Uterus (tissue), 3 donors: ENCODE measurements at regions not wholly inside any gene's neighbourhood (a gene's known extent, or its start where the extent isn't known, plus 50 kb on each side); places are given as distances from the start of the nearest gene placed in this dataset.

Experiments
- DNase-seq, 2 donors: peaks; one replicate each; pipeline ENCODE4 v3.0.0-alpha.2; 2019 to 2020
- H3K27ac ChIP-seq, 2 donors: fragments of 200-600 bp; sonication (generic); 1 replicate in 1 of 2; 2 replicates in 1 of 2; pipeline ENCODE4 v1.5.1; 2016 to 2018
- H3K27me3 ChIP-seq, 2 donors: fragments of 200-600 bp; sonication (generic); one replicate each; pipeline ENCODE4 v1.5.1; 2018 to 2019; ENCODE audit warnings: control low read depth in 1 of 2
- H3K36me3 ChIP-seq, 2 donors: fragments of 200-600 bp; sonication (generic); one replicate each; pipeline ENCODE4 v1.5.1; 2019; ENCODE audit warnings: control low read depth in 1 of 2
- H3K4me1 ChIP-seq, 2 donors: fragments of 200-600 bp; sonication (generic); one replicate each; pipeline ENCODE4 v1.5.1; 2018 to 2019; ENCODE audit warnings: control low read depth in 1 of 2
- H3K4me3 ChIP-seq, 2 donors: fragments of 200-600 bp; sonication (generic); 1 replicate in 1 of 2; 2 replicates in 1 of 2; pipeline ENCODE4 v1.5.1; 2018 to 2019; ENCODE audit warnings: mild to moderate bottlenecking in 1 of 2
- H3K9me3 ChIP-seq, 2 donors: fragments of 200-600 bp; sonication (generic); one replicate each; pipeline ENCODE4 v1.5.1; 2019; ENCODE audit warnings: control low read depth in 1 of 2
- CTCF ChIP-seq, 4 experiments: fragments of 200-600 bp in 2 of 4; fragments of 450-650 bp in 2 of 4; sonication (generic) in 2 of 4; IDR thresholded peaks; one replicate each; pipeline ENCODE4 v1.5.1; 2016 to 2019; ENCODE audit warnings: antibody characterized with exemption in 4 of 4, mild to moderate bottlenecking in 2 of 4, moderate library complexity in 1 of 4
- POLR2A ChIP-seq, 2 donors: fragments of 450-650 bp; IDR thresholded peaks; one replicate each; pipeline ENCODE4 v1.6.1; 2016; ENCODE audit warnings: antibody characterized with exemption in 2 of 2, mild to moderate bottlenecking in 1 of 2, moderate library complexity in 1 of 2
- intact Hi-C: fragments of 100-400 bp; cut with DNase I; formaldehyde crosslinking; loops from one replicate; pipeline ENCODE4 v1.15.1; 2023; ENCODE audit warnings: low total_unique reads
- donor health status: DM: yes; HTN: yes; CAD: no.

DNA sequence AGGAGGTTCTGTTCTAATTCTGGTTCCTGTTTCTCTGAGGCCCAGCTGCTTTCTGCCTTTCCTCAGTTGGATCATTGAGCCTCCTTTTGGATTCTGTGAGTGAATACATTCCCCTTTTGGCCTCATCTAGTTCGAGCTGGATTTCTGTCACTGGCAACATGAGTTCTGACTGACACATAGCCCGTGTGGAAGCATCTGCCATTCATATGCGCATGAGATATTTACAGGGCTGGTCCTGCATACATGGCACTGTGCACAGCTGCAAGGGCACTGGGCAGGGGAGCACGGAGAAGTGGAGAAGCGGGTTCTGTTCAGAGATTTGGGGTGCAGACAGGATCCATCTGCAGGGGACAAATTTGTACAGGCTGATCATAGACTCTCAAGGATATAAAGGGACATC lies 352.8 kb downstream of the RPS24 start:
- Histone ChIP-seq H3K27me3 (no peaks in the 10 kb centered on the region), H3K4me3 (no peak overlapping the region), H3K27ac (no peak overlapping the region), H3K9me3 (no peaks in the 10 kb centered on the region), H3K36me3 (no peaks in the 10 kb centered on the region), H3K4me1 (no peaks in the 10 kb centered on the region)
- intact Hi-C loops = no loop called here
- no peak for DNase-seq
- TF ChIP-seq CTCF (IDR thresholded peaks at IDR 0.05) (no peak), POLR2A (IDR thresholded peaks at IDR 0.05) (no peak)

DNA sequence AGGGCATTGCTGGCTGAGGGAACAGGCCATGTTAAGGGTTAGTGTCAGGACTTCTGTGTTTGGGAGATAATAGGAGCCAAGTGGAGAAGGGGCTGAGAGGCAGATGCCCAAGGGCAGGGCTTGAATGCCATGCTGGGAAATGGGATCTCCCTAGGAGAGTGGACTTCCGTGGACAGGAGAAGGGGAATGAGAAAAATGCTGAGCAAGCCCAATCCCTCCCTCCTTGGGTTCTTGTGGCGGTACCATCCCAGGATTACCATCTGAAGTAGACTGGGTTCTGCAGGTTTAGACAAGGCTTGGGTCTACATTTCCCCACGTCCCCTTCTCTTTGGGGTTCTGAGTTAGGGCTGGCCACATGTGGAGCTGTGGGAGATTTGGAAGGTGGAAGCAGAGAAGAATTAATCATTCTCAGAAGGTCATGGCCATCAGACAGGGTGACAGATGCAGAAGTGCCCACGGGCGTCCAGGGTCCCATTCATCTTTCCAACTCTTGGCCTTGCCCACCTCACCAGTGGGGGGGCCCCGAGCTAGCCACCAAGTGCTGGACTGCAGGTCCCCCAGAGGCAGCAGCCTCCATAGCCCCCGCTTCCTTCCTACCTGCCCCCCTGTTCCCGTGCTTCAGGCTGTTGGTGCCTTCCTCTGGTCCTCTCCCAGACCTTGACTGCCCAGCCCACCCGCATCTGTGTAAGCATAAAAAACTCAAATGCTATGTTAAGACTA lies 354.8 kb downstream of the RPS24 start:
- no peak for TF ChIP-seq CTCF (IDR thresholded peaks at IDR 0.05)
- TF ChIP-seq POLR2A (IDR thresholded peaks at IDR 0.05) = no peak
- intact Hi-C loops = no loop called here
- Histone ChIP-seq H3K27ac (no peak overlapping the region), H3K9me3 (no peaks in the 10 kb centered on the region), H3K4me1 (no peaks in the 10 kb centered on the region), H3K4me3 (no peak overlapping the region), H3K27me3 (no peaks in the 10 kb centered on the region), H3K36me3 (no peaks in the 10 kb centered on the region)
- DNase-seq = no peak

GRCh38 chr10:78389419-78389818 lies 355.8 kb downstream of the RPS24 start:
- TF ChIP-seq POLR2A (IDR thresholded peaks at IDR 0.05) (no peak), CTCF (IDR thresholded peaks at IDR 0.05) (no peak)
- intact Hi-C loops = no loop called here

DNA sequence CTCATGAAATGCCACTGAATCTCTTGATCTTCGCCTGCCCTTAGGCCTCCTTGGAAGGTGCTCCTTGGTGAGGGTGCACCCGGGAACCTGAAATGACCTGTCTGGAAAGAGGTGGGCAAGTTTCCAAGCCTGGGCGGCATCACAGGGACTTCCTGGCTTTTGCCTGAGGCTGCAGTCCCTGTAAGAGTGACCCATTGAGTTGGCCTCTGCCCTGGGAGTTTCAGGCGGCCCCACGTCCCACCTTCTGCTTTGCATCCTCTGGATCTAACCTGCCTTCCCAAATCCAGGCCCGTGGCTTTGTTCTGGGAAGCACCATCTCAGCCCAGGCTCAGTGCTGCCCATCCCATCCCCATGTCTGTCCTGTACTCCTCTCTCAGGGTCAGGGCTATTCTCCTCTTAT lies 356.4 kb downstream of the RPS24 start:
- H3K4me1 ChIP-seq = no peaks in the 10 kb centered on the region

More at GRCh38 chr10:78389419-78389818, 355.8 kb downstream of the RPS24 start:
- no peaks in the 10 kb centered on the region for H3K27me3 ChIP-seq
- no peak overlapping the region for H3K4me3 ChIP-seq
- H3K36me3 ChIP-seq = no peaks in the 10 kb centered on the region
- H3K9me3 ChIP-seq = no peaks in the 10 kb centered on the region
- DNase-seq = no peak
- no peaks in the 10 kb centered on the region for H3K4me1 ChIP-seq
- H3K27ac ChIP-seq = no peak overlapping the region

More for the DNA sequence above, 356.4 kb downstream of the RPS24 start:
- H3K4me3 ChIP-seq = no peak overlapping the region
- no peak for TF ChIP-seq POLR2A (IDR thresholded peaks at IDR 0.05)
- TF ChIP-seq CTCF (IDR thresholded peaks at IDR 0.05) = no peak
- no peaks in the 10 kb centered on the region for H3K27me3 ChIP-seq
- intact Hi-C loops = no loop called here
- no peaks in the 10 kb centered on the region for H3K9me3 ChIP-seq
- DNase-seq = no peak
- H3K27ac ChIP-seq = no peak overlapping the region
- H3K36me3 ChIP-seq = no peaks in the 10 kb centered on the region
